GM19463 (cell line): ENCODE measurements at regions not wholly inside any gene's neighbourhood (a gene's known extent, or its start where the extent isn't known, plus 50 kb on each side); places are given as distances from the start of the nearest gene placed in this dataset.
"Not testable (repeated sequence)": the region's sequence is repeated elsewhere in the genome, so short reads cannot be mapped to it uniquely, and the experiment has no call there.

ENCODE experiments used
- ATAC-seq: cut with Tn5 transposase; IDR thresholded peaks from one replicate; pipeline ENCODE4 v1.9.1; 2021; ENCODE audit warnings: mild to moderate bottlenecking, moderate library complexity; ENCODE audit not compliant: unreplicated experiment

- ATAC-seq: no peak
These were observed 472.4 kb upstream of the UBE2E2 start for GRCh38 chr3:22730701-22731100.

GRCh38 chr3:22731901-22732300, 471.2 kb upstream of the UBE2E2 start:
- no peak for ATAC-seq

- ATAC-seq: no peak
These were observed 470.5 kb upstream of the UBE2E2 start for GRCh38 chr3:22732641-22733040.

GRCh38 chr3:22734207-22734606, 468.9 kb upstream of the UBE2E2 start:
- no peak for ATAC-seq

GRCh38 chr3:22734756-22735155, 468.4 kb upstream of the UBE2E2 start:
- ATAC-seq: no peak

- ATAC-seq: no peak
These were observed 467.8 kb upstream of the UBE2E2 start for GRCh38 chr3:22735373-22735772.

- ATAC-seq: not testable (repeated sequence)
These were observed 459.7 kb upstream of the UBE2E2 start for GRCh38 chr3:22743386-22743785.

GRCh38 chr3:22745321-22745720, 457.8 kb upstream of the UBE2E2 start:
- no peak for ATAC-seq

- no peak for ATAC-seq
These were observed 456.9 kb upstream of the UBE2E2 start for GRCh38 chr3:22746221-22746620.

GRCh38 chr3:22748453-22749045, 454.6 kb upstream of the UBE2E2 start:
- ATAC-seq: no peak

- no peak for ATAC-seq
These were observed 443.4 kb upstream of the UBE2E2 start for GRCh38 chr3:22759636-22760310.

- no peak for ATAC-seq
These were observed 437.4 kb upstream of the UBE2E2 start for GRCh38 chr3:22765679-22766078.

- ATAC-seq: no peak
These were observed 425.3 kb upstream of the UBE2E2 start for GRCh38 chr3:22777834-22778233.

GRCh38 chr3:22779737-22780136, 423.4 kb upstream of the UBE2E2 start:
- ATAC-seq: no peak

GRCh38 chr3:22792533-22792932, 410.6 kb upstream of the UBE2E2 start:
- ATAC-seq: no peak

- no peak for ATAC-seq
These were observed 407.2 kb upstream of the UBE2E2 start for GRCh38 chr3:22795917-22796316.

- no peak for ATAC-seq
These were observed 404.7 kb upstream of the UBE2E2 start for GRCh38 chr3:22798461-22798860.

GRCh38 chr3:22819209-22819608, 383.9 kb upstream of the UBE2E2 start:
- ATAC-seq: no peak

- no peak for ATAC-seq
These were observed 368.1 kb upstream of the UBE2E2 start for GRCh38 chr3:22835041-22835440.

- ATAC-seq: no peak
These were observed 367.0 kb upstream of the UBE2E2 start for GRCh38 chr3:22836131-22836530.

- no peak for ATAC-seq
These were observed 359.3 kb upstream of the UBE2E2 start for GRCh38 chr3:22843854-22844253.

- ATAC-seq: no peak
These were observed 356.6 kb upstream of the UBE2E2 start for GRCh38 chr3:22846566-22846965.

GRCh38 chr3:22849583-22849982, 353.5 kb upstream of the UBE2E2 start:
- ATAC-seq: not testable (repeated sequence)
